Prostate gland (tissue), 2 donors: ENCODE measurements at regions not wholly inside any gene's neighbourhood (a gene's known extent, or its start where the extent isn't known, plus 50 kb on each side); places are given as distances from the start of the nearest gene placed in this dataset.

Experiments used
- DNase-seq: peaks from one replicate; pipeline ENCODE4 v3.0.0-alpha.2; 2019; ENCODE audit warnings: low spot score
- H3K27ac ChIP-seq, 2 donors: fragments of 200-600 bp; sonication (generic); 2 replicates each; pipeline ENCODE4 v1.5.1; 2017 to 2019
- H3K27me3 ChIP-seq: fragments of 200-600 bp; sonication (generic); replicated peaks from 2 replicates; pipeline ENCODE4 v1.5.1; 2019; ENCODE audit not compliant: insufficient read depth
- H3K36me3 ChIP-seq, 2 donors: fragments of 200-600 bp; sonication (generic); 1 replicate in 1 of 2; 2 replicates in 1 of 2; pipeline versions ENCODE4 v1.5.1 to v1.8.1; 2017 to 2019
- H3K4me1 ChIP-seq: fragments of 200-600 bp; sonication (generic); replicated peaks from 2 replicates; pipeline ENCODE4 v1.5.1; 2019
- H3K4me3 ChIP-seq, 2 donors: fragments of 200-600 bp; sonication (generic); 2 replicates each; pipeline ENCODE4 v1.5.1; 2017 to 2019
- H3K9me3 ChIP-seq: fragments of 200-600 bp; sonication (generic); 2 replicates; pipeline ENCODE4 v1.5.1; 2017
- CTCF ChIP-seq, 4 experiments: fragments of 200-600 bp in 2 of 4; fragments of 450-650 bp in 2 of 4; sonication (generic) in 2 of 4; IDR thresholded peaks; 1 replicate in 3 of 4; 2 replicates in 1 of 4; pipeline ENCODE4 v1.5.1; 2016 to 2019; ENCODE audit warnings: antibody characterized with exemption in 4 of 4, mild to moderate bottlenecking in 2 of 4, moderate library complexity in 2 of 4
- POLR2A ChIP-seq: fragments of 450-650 bp; IDR thresholded peaks from one replicate; pipeline ENCODE4 v1.6.1; 2016; ENCODE audit warnings: antibody characterized with exemption, mild to moderate bottlenecking
- POLR2AphosphoS5 ChIP-seq: sonication (generic); formaldehyde crosslinking; IDR thresholded peaks from one replicate; pipeline ENCODE4 v1.6.1; 2017; ENCODE audit warnings: antibody characterized with exemption
- WGBS: methylation state at CpG from one replicate; pipeline ENCODE4 v1.1.5; 2018; 5-methylcytosine and 5-hydroxymethylcytosine counted together
- intact Hi-C: fragments of 100-400 bp; cut with DNase I; formaldehyde crosslinking; loops from one replicate; pipeline ENCODE4 v1.14.2; 2022

- H3K9me3 ChIP-seq = no peaks in the 10 kb centered on the region
- no peak overlapping the region for H3K4me3 ChIP-seq
- H3K36me3 ChIP-seq = no peaks in the 10 kb centered on the region
- WGBS = 73% methylated on average over 4 of the region's 4 CpGs
- no peak overlapping the region for H3K27ac ChIP-seq
- H3K4me1 ChIP-seq = no peaks in the 10 kb centered on the region
- no peak for DNase-seq
- H3K27me3 ChIP-seq = no peaks in the 10 kb centered on the region
- TF ChIP-seq POLR2AphosphoS5 (no peak), POLR2A (no peak), CTCF (IDR thresholded peaks at IDR 0.05) (no peak)
- intact Hi-C loops = loop anchor here (5.0 kb wide), 1 partner anchor 199 kb away; no protein-coding TSS in a partner anchor
These were observed 181.1 kb upstream of the ARID2 start for GRCh38 chr12:45548426-45548825.

GRCh38 chr12:45549337-45549902 lies 180.1 kb upstream of the ARID2 start:
- H3K4me1 ChIP-seq = no peaks in the 10 kb centered on the region
- H3K27ac ChIP-seq = no peak overlapping the region
- no peaks in the 10 kb centered on the region for H3K27me3 ChIP-seq
- H3K4me3 ChIP-seq = no peak overlapping the region
- WGBS = 64% methylated on average over 4 of the region's 4 CpGs
- no peak for DNase-seq
- no peaks in the 10 kb centered on the region for H3K36me3 ChIP-seq
- no peaks in the 10 kb centered on the region for H3K9me3 ChIP-seq
- TF ChIP-seq CTCF (IDR thresholded peaks at IDR 0.05) (no peak), POLR2AphosphoS5 (no peak), POLR2A (no peak)
- intact Hi-C loops = loop anchor here (5.0 kb wide), 1 partner anchor 198 kb away; no protein-coding TSS in a partner anchor

GRCh38 chr12:45553204-45553603 lies 176.3 kb upstream of the ARID2 start:
- no peak for DNase-seq
- intact Hi-C loops = no loop called here

GRCh38 chr12:45557016-45557415 lies 172.5 kb upstream of the ARID2 start:
- DNase-seq = no peak
- intact Hi-C loops = no loop called here
- no peak overlapping the region for H3K27ac ChIP-seq
- no peaks in the 10 kb centered on the region for H3K4me1 ChIP-seq
- TF ChIP-seq POLR2AphosphoS5 (no peak), POLR2A (no peak)
- H3K9me3 ChIP-seq = no peaks in the 10 kb centered on the region
- H3K4me3 ChIP-seq = no peak overlapping the region
- no peaks in the 10 kb centered on the region for H3K36me3 ChIP-seq
- no peaks in the 10 kb centered on the region for H3K27me3 ChIP-seq

More at GRCh38 chr12:45553204-45553603, 176.3 kb upstream of the ARID2 start:
- no peaks in the 10 kb centered on the region for H3K9me3 ChIP-seq
- no peaks in the 10 kb centered on the region for H3K27me3 ChIP-seq
- no peak overlapping the region for H3K4me3 ChIP-seq
- no peaks in the 10 kb centered on the region for H3K4me1 ChIP-seq
- WGBS = 84% methylated on average over 3 of the region's 3 CpGs
- no peaks in the 10 kb centered on the region for H3K36me3 ChIP-seq
- H3K27ac ChIP-seq = no peak overlapping the region
- no peak for TF ChIP-seq POLR2AphosphoS5

GRCh38 chr12:45558353-45558752 lies 171.2 kb upstream of the ARID2 start:
- intact Hi-C loops = no loop called here
- no peak for DNase-seq
- Histone ChIP-seq H3K4me3 (no peak overlapping the region), H3K36me3 (no peaks in the 10 kb centered on the region), H3K9me3 (no peaks in the 10 kb centered on the region), H3K27ac (no peak overlapping the region), H3K4me1 (no peaks in the 10 kb centered on the region), H3K27me3 (no peaks in the 10 kb centered on the region)
- WGBS = 95% methylated on average over 4 of the region's 4 CpGs
- TF ChIP-seq CTCF (IDR thresholded peaks at IDR 0.05) (no peak), POLR2A (no peak), POLR2AphosphoS5 (no peak)

- WGBS = 80% methylated on average over 3 of the region's 3 CpGs
- Histone ChIP-seq H3K4me1 (no peaks in the 10 kb centered on the region), H3K36me3 (no peaks in the 10 kb centered on the region), H3K27me3 (no peaks in the 10 kb centered on the region), H3K27ac (no peak overlapping the region), H3K4me3 (no peak overlapping the region), H3K9me3 (no peaks in the 10 kb centered on the region)
- TF ChIP-seq POLR2AphosphoS5 = no peak
- TF ChIP-seq CTCF (IDR thresholded peaks at IDR 0.05) = no peak
- TF ChIP-seq POLR2A = no peak
- intact Hi-C loops = no loop called here
- DNase-seq = no peak
These were observed 170.0 kb upstream of the ARID2 start for GRCh38 chr12:45559537-45559936.
